H9 (cell line): ENCODE measurements at regions not wholly inside any gene's neighbourhood (a gene's known extent, or its start where the extent isn't known, plus 50 kb on each side); places are given as distances from the start of the nearest gene placed in this dataset.

Source experiments
- DNase-seq: peaks from one replicate; pipeline ENCODE4 v3.0.0-alpha.2; 2017
- H2AFZ ChIP-seq: one replicate; pipeline ENCODE4 v1.6.1; 2013; ENCODE audit warnings: mild to moderate bottlenecking, low read length, control low read depth, moderate library complexity
- H2AK5ac ChIP-seq: 2 replicates; pipeline ENCODE4 v1.6.1; 2013; ENCODE audit warnings: low read length, control low read depth, mixed read lengths; ENCODE audit not compliant: insufficient read length
- H2BK120ac ChIP-seq: one replicate; pipeline ENCODE4 v1.6.1; 2013; ENCODE audit warnings: low read depth, mild to moderate bottlenecking, low read length, control low read depth, inconsistent platforms; ENCODE audit not compliant: poor library complexity, severe bottlenecking
- H2BK12ac ChIP-seq: 2 replicates; pipeline ENCODE4 v1.6.1; 2013; ENCODE audit warnings: low read length, control low read depth, mixed read lengths, low read depth; ENCODE audit not compliant: insufficient read length
- H2BK15ac ChIP-seq: 2 replicates; pipeline ENCODE4 v1.6.1; 2013; ENCODE audit warnings: low read depth, low read length, control low read depth
- H2BK20ac ChIP-seq: one replicate; pipeline ENCODE4 v1.6.1; 2013; ENCODE audit warnings: low read depth, mild to moderate bottlenecking, low read length, control low read depth, inconsistent platforms; ENCODE audit not compliant: poor library complexity, severe bottlenecking
- H2BK5ac ChIP-seq: 2 replicates; pipeline ENCODE4 v1.6.1; 2013; ENCODE audit warnings: low read length, control low read depth, mixed read lengths; ENCODE audit not compliant: insufficient read length
- H3K14ac ChIP-seq: 2 replicates; pipeline ENCODE4 v1.6.1; 2013; ENCODE audit warnings: low read length, control low read depth; ENCODE audit not compliant: insufficient read depth
- H3K18ac ChIP-seq: 2 replicates; pipeline ENCODE4 v1.6.1; 2013; ENCODE audit warnings: low read depth, mild to moderate bottlenecking, mixed read lengths, low read length, control low read depth; ENCODE audit not compliant: insufficient read length
- H3K23ac ChIP-seq: 2 replicates; pipeline ENCODE4 v1.6.1; 2013; ENCODE audit warnings: low read length, control low read depth, mixed read lengths, low read depth; ENCODE audit not compliant: insufficient read length
- H3K23me2 ChIP-seq: 2 replicates; pipeline ENCODE4 v1.6.1; 2013; ENCODE audit warnings: low read depth, mild to moderate bottlenecking, mixed read lengths, low read length, control low read depth; ENCODE audit not compliant: insufficient read length, poor library complexity, severe bottlenecking
- H3K27ac ChIP-seq: 2 replicates; pipeline ENCODE4 v1.5.1; 2013; ENCODE audit warnings: low read length, control low read depth, mixed read lengths, low read depth; ENCODE audit not compliant: insufficient read length
- H3K27me3 ChIP-seq: 2 replicates; pipeline ENCODE4 v1.6.1; 2013; ENCODE audit warnings: low read length, control low read depth, inconsistent platforms; ENCODE audit not compliant: insufficient read depth
- H3K4ac ChIP-seq: 2 replicates; pipeline ENCODE4 v1.6.1; 2013; ENCODE audit warnings: low read depth, mild to moderate bottlenecking, control low read depth, inconsistent platforms, low read length, moderate library complexity
- H3K4me1 ChIP-seq: 2 replicates; pipeline ENCODE4 v1.6.1; 2013; ENCODE audit warnings: low read length, control low read depth, inconsistent platforms; ENCODE audit not compliant: insufficient read depth
- H3K4me2 ChIP-seq: 2 replicates; pipeline ENCODE4 v1.6.1; 2013; ENCODE audit warnings: low read length, control low read depth, mixed read lengths; ENCODE audit not compliant: insufficient read length, insufficient read depth
- H3K56ac ChIP-seq: 2 replicates; pipeline ENCODE4 v1.6.1; 2013; ENCODE audit warnings: low read depth, mild to moderate bottlenecking, mixed read lengths, low read length, control low read depth; ENCODE audit not compliant: insufficient read length
- H3K79me1 ChIP-seq: 2 replicates; pipeline ENCODE4 v1.6.1; 2013; ENCODE audit warnings: low read depth, mild to moderate bottlenecking, moderate library complexity, low read length, control low read depth, inconsistent platforms; ENCODE audit not compliant: insufficient read depth, poor library complexity, severe bottlenecking
- H3K79me2 ChIP-seq: 2 replicates; pipeline ENCODE4 v1.6.1; 2013; ENCODE audit warnings: low read length, control low read depth, inconsistent platforms; ENCODE audit not compliant: insufficient read depth
- H3K9ac ChIP-seq: 2 replicates; pipeline ENCODE4 v1.6.1; 2013; ENCODE audit warnings: low read length, control low read depth, mixed read lengths; ENCODE audit not compliant: insufficient read length; ENCODE audit errors: extremely low read depth
- H3K9me3 ChIP-seq: one replicate; pipeline ENCODE4 v1.6.1; 2013; ENCODE audit warnings: low read depth, low read length, inconsistent platforms; ENCODE audit not compliant: control insufficient read depth
- H3T11ph ChIP-seq: one replicate; pipeline ENCODE4 v1.6.1; 2013; ENCODE audit warnings: mild to moderate bottlenecking, low read length, control low read depth, inconsistent platforms
- H4K20me1 ChIP-seq: one replicate; pipeline ENCODE4 v1.6.1; 2013; ENCODE audit not compliant: control insufficient read depth, insufficient read length, insufficient read depth
- H4K5ac ChIP-seq: 2 replicates; pipeline ENCODE4 v1.6.1; 2013; ENCODE audit warnings: low read depth, mild to moderate bottlenecking, mixed read lengths, low read length, control low read depth; ENCODE audit not compliant: insufficient read length
- H4K8ac ChIP-seq: replicated peaks from 2 replicates; pipeline ENCODE4 v1.6.1; 2013; ENCODE audit warnings: low read length, control low read depth, mixed read lengths, low read depth; ENCODE audit not compliant: insufficient read length
- H4K91ac ChIP-seq: 2 replicates; pipeline ENCODE4 v1.6.1; 2013; ENCODE audit warnings: low read depth, mild to moderate bottlenecking, moderate library complexity, mixed read lengths, low read length, control low read depth; ENCODE audit not compliant: insufficient read length
- H3K27ac Mint-ChIP-seq, 3 experiments: 2 replicates in 2 of 3; 3 replicates in 1 of 3; pipeline ENCODE4 v1.8.0; 2020 to 2021; ENCODE audit warnings: mixed read lengths in 3 of 3, mild to moderate bottlenecking in 1 of 3, moderate library complexity in 1 of 3
- H3K27me3 Mint-ChIP-seq: 2 replicates; pipeline ENCODE4 v1.8.0; 2021; ENCODE audit warnings: low read depth, mild to moderate bottlenecking, moderate library complexity, mixed read lengths
- H3K36me3 Mint-ChIP-seq, 3 experiments: 2 replicates in 2 of 3; 3 replicates in 1 of 3; pipeline ENCODE4 v1.8.0; 2020 to 2021; ENCODE audit warnings: low read depth in 3 of 3, mixed read lengths in 3 of 3; ENCODE audit not compliant: insufficient read depth in 1 of 3
- H3K4me1 Mint-ChIP-seq, 2 experiments: 2 replicates each; pipeline ENCODE4 v1.8.0; 2020; ENCODE audit warnings: mixed read lengths in 2 of 2
- H3K4me3 Mint-ChIP-seq, 2 experiments: 2 replicates in 1 of 2; 3 replicates in 1 of 2; pipeline ENCODE4 v1.8.0; 2020 to 2021; ENCODE audit warnings: mild to moderate bottlenecking in 2 of 2, mixed read lengths in 2 of 2, moderate library complexity in 1 of 2
- H3K9me3 Mint-ChIP-seq, 2 experiments: 2 replicates in 1 of 2; 3 replicates in 1 of 2; pipeline ENCODE4 v1.8.0; 2020; ENCODE audit warnings: mild to moderate bottlenecking in 2 of 2, mixed read lengths in 2 of 2, moderate library complexity in 1 of 2
- WGBS: extraction: QIAGEN DNeasy Blood & Tissue Kit; methylation state at CpG from one replicate; pipeline ENCODE4 v1.1.7; 2013; ENCODE audit warnings: missing lambda C conversion rate, low lambda C conversion rate, mixed read lengths; ENCODE audit not compliant: insufficient read length; ENCODE audit errors: extremely low coverage; 5-methylcytosine and 5-hydroxymethylcytosine counted together
- TF ChIP-seq, protein P1 (sequence below): fragments of 200-600 bp; sonication (generic); conservative IDR thresholded peaks from 3 replicates; pipeline ENCODE4 v1.8.0; 2021; ENCODE audit warnings: antibody characterized with exemption, mild to moderate bottlenecking

DNA sequence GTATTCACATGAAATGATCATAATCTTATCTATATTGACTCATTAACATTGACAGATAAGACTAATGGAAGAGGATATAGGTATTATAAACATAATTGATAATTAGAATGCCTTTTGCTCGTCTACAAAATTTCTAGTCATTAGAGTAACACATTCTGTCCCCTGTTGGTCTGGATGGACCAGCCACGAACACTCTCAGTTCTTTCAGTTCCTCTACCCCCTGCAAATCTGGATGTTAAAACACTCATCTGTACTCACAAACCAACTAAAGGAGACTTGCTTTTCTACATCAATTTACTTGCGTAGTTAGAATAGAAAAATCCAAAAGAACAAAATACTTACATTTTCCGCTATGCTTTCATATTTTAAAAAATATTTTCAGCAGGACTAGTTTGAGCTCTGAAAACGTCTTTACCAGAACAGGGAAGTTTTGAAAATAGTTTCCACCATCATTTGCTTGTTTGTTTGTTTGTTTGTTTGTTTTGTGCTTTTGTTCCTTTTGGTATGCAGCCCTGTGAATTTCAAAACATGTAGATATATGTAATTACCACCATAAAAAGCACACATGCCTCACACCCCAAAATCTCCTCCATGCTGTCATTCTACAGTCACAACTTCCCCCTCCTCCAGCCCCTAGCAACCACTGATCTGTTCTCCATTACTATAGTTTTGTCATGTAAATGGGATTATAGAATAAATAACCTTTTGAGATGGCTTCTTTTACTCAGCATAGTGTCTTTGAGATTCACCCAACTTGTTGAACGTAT is 103.8 kb downstream of the FZD1 start:
- TF ChIP-seq, protein P1, sequence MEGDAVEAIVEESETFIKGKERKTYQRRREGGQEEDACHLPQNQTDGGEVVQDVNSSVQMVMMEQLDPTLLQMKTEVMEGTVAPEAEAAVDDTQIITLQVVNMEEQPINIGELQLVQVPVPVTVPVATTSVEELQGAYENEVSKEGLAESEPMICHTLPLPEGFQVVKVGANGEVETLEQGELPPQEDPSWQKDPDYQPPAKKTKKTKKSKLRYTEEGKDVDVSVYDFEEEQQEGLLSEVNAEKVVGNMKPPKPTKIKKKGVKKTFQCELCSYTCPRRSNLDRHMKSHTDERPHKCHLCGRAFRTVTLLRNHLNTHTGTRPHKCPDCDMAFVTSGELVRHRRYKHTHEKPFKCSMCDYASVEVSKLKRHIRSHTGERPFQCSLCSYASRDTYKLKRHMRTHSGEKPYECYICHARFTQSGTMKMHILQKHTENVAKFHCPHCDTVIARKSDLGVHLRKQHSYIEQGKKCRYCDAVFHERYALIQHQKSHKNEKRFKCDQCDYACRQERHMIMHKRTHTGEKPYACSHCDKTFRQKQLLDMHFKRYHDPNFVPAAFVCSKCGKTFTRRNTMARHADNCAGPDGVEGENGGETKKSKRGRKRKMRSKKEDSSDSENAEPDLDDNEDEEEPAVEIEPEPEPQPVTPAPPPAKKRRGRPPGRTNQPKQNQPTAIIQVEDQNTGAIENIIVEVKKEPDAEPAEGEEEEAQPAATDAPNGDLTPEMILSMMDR = no peak
- Histone ChIP-seq H3K79me2 (no peaks in the 10 kb centered on the region), H2BK20ac (no peak overlapping the region), H3K4me2 (no peak overlapping the region), H3K4ac (no peak overlapping the region), H2AK5ac (no peak overlapping the region), H3K23ac (no peak overlapping the region), H2AFZ (no peak overlapping the region), H3T11ph (no peak overlapping the region), H2BK5ac (no peak overlapping the region), H3K18ac (no peak overlapping the region), H3K9ac (no peak overlapping the region), H3K27me3 (no peaks in the 10 kb centered on the region), H3K79me1 (no peaks in the 10 kb centered on the region), H4K91ac (no peak overlapping the region), H4K5ac (no peak overlapping the region), H3K23me2 (no peaks in the 10 kb centered on the region), H3K14ac (no peak overlapping the region), H3K56ac (no peak overlapping the region), H2BK12ac (no peak overlapping the region), H3K4me1 (no peaks in the 10 kb centered on the region; the same call in 1 of the 2 replicates), H2BK15ac (no peak overlapping the region), H3K27ac (no peak overlapping the region), H3K9me3 (no peaks in the 10 kb centered on the region), H4K20me1 (no peaks in the 10 kb centered on the region), H4K8ac (no peak overlapping the region), H2BK120ac (no peak overlapping the region)
- Mint-ChIP-seq H3K36me3 (no peaks in the 10 kb centered on the region), H3K9me3 (no peaks in the 10 kb centered on the region), H3K27me3 (peaks cover 65% of the 10 kb centered on the region), H3K27ac (peak overlapping the region in 1 of 3 experiments; percentile 22; a peak in 2 of 7 replicates), H3K4me3 (peak overlapping the region in 1 of 2 experiments; percentile 28; a peak in 3 of 5 replicates), H3K4me1 (peaks cover 25 to 39% of the 10 kb centered on the region in 2 experiments)
- WGBS = no CpG with 5 or more reads among the region's 6 CpGs
- no peak for DNase-seq
